HepG2 (cell line): ENCODE measurements at regions not wholly inside any gene's neighbourhood (a gene's known extent, or its start where the extent isn't known, plus 50 kb on each side); places are given as distances from the start of the nearest gene placed in this dataset.

Experiments used
- ATAC-seq: fragments of 200-7000 bp; cut with Tn5 transposase; 3 replicates; pipeline ENCODE4 v1.9.1; 2020; ENCODE audit warnings: mild to moderate bottlenecking, moderate library complexity
- BruUV-seq: library from RNA; stranded (reverse); fragments of 400-500 nt; replicated peaks from 2 replicates; lab custom pipeline; 2021; lab: Mats Ljungman, UMichigan
- CTCF ChIA-PET: fragments of 300-600 bp; formaldehyde crosslinking; extraction: SDS; loops from one replicate; lab custom pipeline; 2021; ENCODE audit warnings: low total read pairs, inconsistent platforms, low intra/inter-chr PET ratio; lab: Yijun Ruan, JAX
- POLR2A ChIA-PET: fragments of 350-600 bp; sonication (Branson Sonifier 250); formaldehyde crosslinking; loops from one replicate; lab custom pipeline; 2020; ENCODE audit warnings: antibody characterized with exemption, inconsistent platforms; lab: Yijun Ruan, JAX
- DNase-seq: peaks from one replicate; pipeline ENCODE4 v3.0.0-alpha.2; 2015; ENCODE audit warnings: low spot score
- FAIRE-seq: peaks from 3 replicates; lab custom pipeline; 2011; peaks lifted over from hg19 to GRCh38; lab: Jason Lieb, UNC
- H2AFZ ChIP-seq: one replicate; pipeline ENCODE4 v1.6.1; 2011; ENCODE audit warnings: low read length, inconsistent platforms
- H3K27ac ChIP-seq: fragments of 300-600 bp; 3 replicates; pipeline ENCODE4 v1.8.0; 2011; ENCODE audit warnings: mixed run types, mild to moderate bottlenecking, mixed read lengths, low read length, inconsistent platforms; ENCODE audit not compliant: insufficient read depth; ENCODE audit errors: extremely low read length
- H3K27me3 ChIP-seq, 2 experiments: fragments of 200-600 bp in 1 of 2; 2 replicates in 1 of 2; 3 replicates in 1 of 2; pipeline versions ENCODE4 v1.6.0 to v1.8.0; 2011; ENCODE audit warnings: low read length in 2 of 2, mild to moderate bottlenecking in 2 of 2, moderate library complexity in 2 of 2, inconsistent platforms in 1 of 2; ENCODE audit not compliant: insufficient read depth in 2 of 2, control insufficient read depth in 1 of 2
- H3K36me3 ChIP-seq, 2 experiments: fragments of 200-600 bp in 1 of 2; replicated peaks in 1 of 2; 2 replicates in 1 of 2; 3 replicates in 1 of 2; pipeline versions ENCODE4 v1.5.1 to v1.8.0; 2011; ENCODE audit warnings: low read length in 2 of 2, inconsistent platforms in 1 of 2; ENCODE audit not compliant: insufficient read depth in 2 of 2, control insufficient read depth in 1 of 2
- H3K4me1 ChIP-seq: 2 replicates; pipeline ENCODE4 v1.5.1; 2012; ENCODE audit warnings: low read length, inconsistent platforms; ENCODE audit not compliant: insufficient read depth
- H3K4me2 ChIP-seq: 2 replicates; pipeline ENCODE4 v1.6.0; 2011; ENCODE audit warnings: low read depth, low read length, inconsistent platforms
- H3K4me3 ChIP-seq, 3 experiments: fragments of 200-600 bp in 1 of 3; sonication (generic), shearing (Covaris generic) in 1 of 3; replicated peaks in 1 of 3; 2 replicates each; pipeline ENCODE4 v1.5.1; 2011 to 2016; ENCODE audit warnings: low read length in 3 of 3, inconsistent platforms in 2 of 3, low read depth in 2 of 3, mild to moderate bottlenecking in 2 of 3, control low read depth in 1 of 3, mixed read lengths in 1 of 3; ENCODE audit not compliant: insufficient read depth in 1 of 3
- H3K79me2 ChIP-seq: one replicate; pipeline ENCODE4 v1.6.1; 2011; ENCODE audit warnings: low read length, inconsistent platforms; ENCODE audit not compliant: insufficient read depth
- H3K9ac ChIP-seq: 2 replicates; pipeline ENCODE4 v1.6.0; 2011; ENCODE audit warnings: mild to moderate bottlenecking, low read depth, low read length, inconsistent platforms; ENCODE audit not compliant: insufficient read depth
- H3K9me3 ChIP-seq: 2 replicates; pipeline ENCODE4 v1.5.1; 2012; ENCODE audit warnings: mild to moderate bottlenecking, low read length
- H4K20me1 ChIP-seq: 2 replicates; pipeline ENCODE4 v1.6.0; 2011; ENCODE audit warnings: inconsistent platforms, mild to moderate bottlenecking, low read length, moderate library complexity; ENCODE audit not compliant: insufficient read depth
- DMAP1 ChIP-seq: IDR thresholded peaks from 2 replicates; pipeline ENCODE4 v1.6.1; 2016
- HDAC1 ChIP-seq: sonication (generic); formaldehyde crosslinking; IDR thresholded peaks from 2 replicates; pipeline ENCODE4 v1.5.1; 2020; ENCODE audit warnings: mild to moderate bottlenecking, missing genetic modification reagents
- HINFP ChIP-seq: sonication (generic); formaldehyde crosslinking; IDR thresholded peaks from 2 replicates; pipeline ENCODE4 v1.4.0; 2020; ENCODE audit warnings: low read depth, mild to moderate bottlenecking, missing genetic modification reagents
- HNRNPL ChIP-seq: fragments of 200-400 bp; formaldehyde crosslinking; IDR thresholded peaks from 2 replicates; pipeline ENCODE4 v1.6.1; 2017; ENCODE audit warnings: mild to moderate bottlenecking, low read depth, low read length
- NCOA2 ChIP-seq: sonication (generic); formaldehyde crosslinking; IDR thresholded peaks from 2 replicates; pipeline ENCODE4 v1.8.0; 2022; ENCODE audit warnings: inconsistent platforms
- NFE2L1 ChIP-seq: sonication (generic); formaldehyde crosslinking; IDR thresholded peaks from 2 replicates; pipeline ENCODE4 v1.4.0; 2020; ENCODE audit warnings: missing genetic modification reagents, mild to moderate bottlenecking, borderline replicate concordance
- RFXANK ChIP-seq: IDR thresholded peaks from 2 replicates; pipeline ENCODE4 v1.6.1; 2016
- THAP11 ChIP-seq: IDR thresholded peaks from 2 replicates; pipeline ENCODE4 v1.6.1; 2016; ENCODE audit warnings: missing biosample characterization, missing genetic modification reagents
- ZNF276 ChIP-seq: sonication (generic); formaldehyde crosslinking; IDR thresholded peaks from 2 replicates; pipeline ENCODE4 v1.4.0; 2020; ENCODE audit warnings: mild to moderate bottlenecking, low read depth, missing genetic modification reagents
- ZNF564 ChIP-seq: sonication (generic); formaldehyde crosslinking; IDR thresholded peaks from 2 replicates; pipeline ENCODE4 v1.8.1; 2023; ENCODE audit warnings: mild to moderate bottlenecking, missing genetic modification reagents
- ZNF670 ChIP-seq: sonication (generic); formaldehyde crosslinking; IDR thresholded peaks from 2 replicates; pipeline ENCODE4 v1.8.0; 2022; ENCODE audit warnings: mild to moderate bottlenecking, missing genetic modification reagents, borderline replicate concordance
- WGBS: methylation state at CpG from one replicate; pipeline ENCODE4 v1.1.6; 2017; ENCODE audit warnings: low lambda C conversion rate; 5-methylcytosine and 5-hydroxymethylcytosine counted together
- in situ Hi-C: cut with HindIII; loops from 2 replicates; pipeline ENCODE4 v1.10.0; 2017; ENCODE audit warnings: low pct_unique_long_range_greater_than_20kb; ENCODE audit not compliant: extremely low pct_ligation_motif_present
- intact Hi-C: fragments of 100-400 bp; cut with micrococcal nuclease; formaldehyde crosslinking; loops from one replicate; pipeline ENCODE4 v1.10.0; 2022; ENCODE audit not compliant: unreplicated experiment
- TF ChIP-seq, protein P1 (sequence below): sonication (generic); formaldehyde crosslinking; IDR thresholded peaks from 2 replicates; pipeline ENCODE4 v1.8.1; 2023; ENCODE audit warnings: mild to moderate bottlenecking, missing genetic modification reagents

DNA sequence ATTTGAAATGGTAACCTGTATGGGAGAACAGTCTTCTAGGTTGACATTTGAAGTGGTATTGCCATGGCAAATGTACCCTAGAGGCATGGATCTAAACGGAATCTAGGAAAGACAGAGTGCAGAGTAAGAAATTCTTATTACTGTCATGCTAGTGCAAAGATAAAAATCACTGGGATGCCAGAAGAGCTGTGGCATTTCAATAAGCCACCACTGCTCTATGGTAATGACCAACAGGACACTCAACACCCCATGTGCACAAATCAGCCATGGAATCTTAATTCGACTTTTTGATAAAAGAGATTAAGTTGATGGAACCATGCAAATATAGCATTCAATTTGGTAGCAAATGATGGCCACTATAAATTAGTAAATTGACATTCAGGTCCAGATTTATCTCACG, 74.1 kb downstream of the ID4 start (continued):
- TF ChIP-seq, protein P1, sequence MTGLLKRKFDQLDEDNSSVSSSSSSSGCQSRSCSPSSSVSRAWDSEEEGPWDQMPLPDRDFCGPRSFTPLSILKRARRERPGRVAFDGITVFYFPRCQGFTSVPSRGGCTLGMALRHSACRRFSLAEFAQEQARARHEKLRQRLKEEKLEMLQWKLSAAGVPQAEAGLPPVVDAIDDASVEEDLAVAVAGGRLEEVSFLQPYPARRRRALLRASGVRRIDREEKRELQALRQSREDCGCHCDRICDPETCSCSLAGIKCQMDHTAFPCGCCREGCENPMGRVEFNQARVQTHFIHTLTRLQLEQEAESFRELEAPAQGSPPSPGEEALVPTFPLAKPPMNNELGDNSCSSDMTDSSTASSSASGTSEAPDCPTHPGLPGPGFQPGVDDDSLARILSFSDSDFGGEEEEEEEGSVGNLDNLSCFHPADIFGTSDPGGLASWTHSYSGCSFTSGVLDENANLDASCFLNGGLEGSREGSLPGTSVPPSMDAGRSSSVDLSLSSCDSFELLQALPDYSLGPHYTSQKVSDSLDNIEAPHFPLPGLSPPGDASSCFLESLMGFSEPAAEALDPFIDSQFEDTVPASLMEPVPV (CRISPR knock-in tag) = no peak
- TF ChIP-seq NCOA2 (CRISPR knock-in tag) = no peak

GRCh38 chr6:19918436-19918835, 81.3 kb downstream of the ID4 start:
- Histone ChIP-seq H3K27me3 (peaks cover 0 to 13% of the 10 kb centered on the region in 2 experiments; a peak in 1 of 5 replicates), H4K20me1 (no peaks in the 10 kb centered on the region), H3K79me2 (no peaks in the 10 kb centered on the region), H3K9ac (no peak overlapping the region), H3K4me1 (no peaks in the 10 kb centered on the region), H3K4me2 (no peak overlapping the region), H3K9me3 (peaks cover 5% of the 10 kb centered on the region; the same call in 1 of the 2 replicates), H3K4me3 (no peak overlapping the region), H2AFZ (no peak overlapping the region), H3K36me3 (no peaks in the 10 kb centered on the region), H3K27ac (no peak overlapping the region)
- TF ChIP-seq ZNF564 = no peak
- no peak for TF ChIP-seq NFE2L1
- TF ChIP-seq HNRNPL = no peak
- TF ChIP-seq ZNF276 (CRISPR knock-in tag) = no peak
- TF ChIP-seq ZNF670 (CRISPR knock-in tag) = no peak
- no peak for TF ChIP-seq HDAC1 (CRISPR knock-in tag)
- no peak for TF ChIP-seq HINFP (CRISPR knock-in tag)
- no peak for TF ChIP-seq THAP11 (CRISPR knock-in tag)
- TF ChIP-seq DMAP1 (CRISPR knock-in tag) = no peak
- no peak for TF ChIP-seq RFXANK (CRISPR knock-in tag)
- ATAC-seq (no peak), FAIRE-seq (peak; percentile 49), DNase-seq (no peak)
- no TSS peak for BruUV-seq
- 0% methylated on average over 1 of the region's 1 CpG for WGBS
- ChIA-PET CTCF (no interaction called here), POLR2A (no interaction called here)
- intact Hi-C loops = no loop called here
- in situ Hi-C loops = no loop called here
